Mucosa of rectum (tissue), 2 donors: ENCODE measurements at regions not wholly inside any gene's neighbourhood (a gene's known extent, or its start where the extent isn't known, plus 50 kb on each side); places are given as distances from the start of the nearest gene placed in this dataset.

Source experiments
- H3K27ac ChIP-seq, 2 donors: one replicate each; pipeline ENCODE4 v1.7.0; 2013; ENCODE audit warnings: inconsistent platforms in 2 of 2, low read depth in 2 of 2, low read length in 2 of 2
- H3K27me3 ChIP-seq, 2 donors: one replicate each; pipeline ENCODE4 v1.7.0; 2013; ENCODE audit warnings: low read length in 2 of 2; ENCODE audit not compliant: control insufficient read depth in 2 of 2, insufficient read depth in 2 of 2
- H3K36me3 ChIP-seq, 2 donors: one replicate each; pipeline ENCODE4 v1.7.0; 2013; ENCODE audit warnings: low read length in 2 of 2; ENCODE audit not compliant: control insufficient read depth in 2 of 2, insufficient read depth in 2 of 2
- H3K4me1 ChIP-seq, 2 donors: one replicate each; pipeline ENCODE4 v1.7.0; 2013; ENCODE audit warnings: low read length in 2 of 2, mild to moderate bottlenecking in 1 of 2; ENCODE audit not compliant: control insufficient read depth in 2 of 2, insufficient read depth in 2 of 2
- H3K4me3 ChIP-seq, 2 donors: one replicate each; pipeline ENCODE4 v1.7.0; 2013; ENCODE audit warnings: low read length in 2 of 2
- H3K9ac ChIP-seq, 2 donors: one replicate each; pipeline ENCODE4 v1.7.0; 2013; ENCODE audit warnings: low read length in 2 of 2, low read depth in 1 of 2, mild to moderate bottlenecking in 1 of 2
- H3K9me3 ChIP-seq, 2 donors: one replicate each; pipeline ENCODE4 v1.7.0; 2013; ENCODE audit warnings: low read length in 2 of 2; ENCODE audit not compliant: control insufficient read depth in 2 of 2
- donor health status: healthy.
- donor health status: Normal muscosa, but diverticular disease.

GRCh38 chr3:72058493-72059081 lies 273.6 kb upstream of the PROK2 start:
- Histone ChIP-seq H3K9ac (no peak overlapping the region), H3K27ac (no peak overlapping the region), H3K9me3 (no peaks in the 10 kb centered on the region), H3K4me3 (no peak overlapping the region), H3K4me1 (no peaks in the 10 kb centered on the region), H3K36me3 (no peaks in the 10 kb centered on the region), H3K27me3 (no peaks in the 10 kb centered on the region)

- H3K9me3 ChIP-seq, result no peaks in the 10 kb centered on the region
- H3K36me3 ChIP-seq, result no peaks in the 10 kb centered on the region
- H3K27me3 ChIP-seq, result no peaks in the 10 kb centered on the region
- H3K27ac ChIP-seq, result no peak overlapping the region
- H3K9ac ChIP-seq, result no peak overlapping the region
- no peak overlapping the region for H3K4me3 ChIP-seq
- no peaks in the 10 kb centered on the region for H3K4me1 ChIP-seq
These were observed 270.5 kb upstream of the PROK2 start for GRCh38 chr3:72055436-72055835.

GRCh38 chr3:72054976-72055375 lies 270.0 kb upstream of the PROK2 start:
- Histone ChIP-seq H3K27ac (no peak overlapping the region), H3K9me3 (no peaks in the 10 kb centered on the region), H3K27me3 (no peaks in the 10 kb centered on the region), H3K4me3 (no peak overlapping the region), H3K36me3 (no peaks in the 10 kb centered on the region), H3K4me1 (no peaks in the 10 kb centered on the region), H3K9ac (no peak overlapping the region)

GRCh38 chr3:72052841-72053409 lies 268.0 kb upstream of the PROK2 start:
- Histone ChIP-seq H3K4me3 (no peak overlapping the region), H3K36me3 (no peaks in the 10 kb centered on the region), H3K4me1 (no peaks in the 10 kb centered on the region), H3K27ac (no peak overlapping the region), H3K9ac (no peak overlapping the region), H3K27me3 (no peaks in the 10 kb centered on the region), H3K9me3 (no peaks in the 10 kb centered on the region)

GRCh38 chr3:72050771-72051170 lies 265.8 kb upstream of the PROK2 start:
- no peak overlapping the region for H3K27ac ChIP-seq
- H3K4me3 ChIP-seq, result no peak overlapping the region
- no peaks in the 10 kb centered on the region for H3K9me3 ChIP-seq
- no peaks in the 10 kb centered on the region for H3K36me3 ChIP-seq
- H3K27me3 ChIP-seq, result no peaks in the 10 kb centered on the region
- H3K9ac ChIP-seq, result no peak overlapping the region
- no peaks in the 10 kb centered on the region for H3K4me1 ChIP-seq

- H3K9ac ChIP-seq, result no peak overlapping the region
- no peak overlapping the region for H3K4me3 ChIP-seq
- no peak overlapping the region for H3K27ac ChIP-seq
- no peaks in the 10 kb centered on the region for H3K27me3 ChIP-seq
- no peaks in the 10 kb centered on the region for H3K4me1 ChIP-seq
- H3K9me3 ChIP-seq, result no peaks in the 10 kb centered on the region
- H3K36me3 ChIP-seq, result no peaks in the 10 kb centered on the region
These were observed 265.2 kb upstream of the PROK2 start for GRCh38 chr3:72050048-72050632.

- Histone ChIP-seq H3K27ac (no peak overlapping the region), H3K9me3 (no peaks in the 10 kb centered on the region), H3K27me3 (no peaks in the 10 kb centered on the region), H3K9ac (no peak overlapping the region), H3K4me1 (no peaks in the 10 kb centered on the region), H3K4me3 (no peak overlapping the region), H3K36me3 (no peaks in the 10 kb centered on the region)
These were observed 264.4 kb upstream of the PROK2 start for GRCh38 chr3:72049300-72049699.

- Histone ChIP-seq H3K9me3 (no peaks in the 10 kb centered on the region), H3K36me3 (no peaks in the 10 kb centered on the region), H3K27ac (no peak overlapping the region), H3K27me3 (no peaks in the 10 kb centered on the region), H3K4me3 (no peak overlapping the region), H3K9ac (no peak overlapping the region), H3K4me1 (no peaks in the 10 kb centered on the region)
These were observed 263.9 kb upstream of the PROK2 start for GRCh38 chr3:72048873-72049272.

GRCh38 chr3:72047221-72047871 lies 262.4 kb upstream of the PROK2 start:
- no peak overlapping the region for H3K9ac ChIP-seq
- no peak overlapping the region for H3K4me3 ChIP-seq
- H3K4me1 ChIP-seq, result no peaks in the 10 kb centered on the region
- no peaks in the 10 kb centered on the region for H3K9me3 ChIP-seq
- no peak overlapping the region for H3K27ac ChIP-seq
- no peaks in the 10 kb centered on the region for H3K27me3 ChIP-seq
- no peaks in the 10 kb centered on the region for H3K36me3 ChIP-seq

GRCh38 chr3:72044231-72044855 lies 259.4 kb upstream of the PROK2 start:
- Histone ChIP-seq H3K4me1 (no peaks in the 10 kb centered on the region), H3K27ac (no peak overlapping the region), H3K27me3 (no peaks in the 10 kb centered on the region), H3K9me3 (no peaks in the 10 kb centered on the region), H3K36me3 (no peaks in the 10 kb centered on the region), H3K4me3 (no peak overlapping the region), H3K9ac (no peak overlapping the region)
